ENCODE measurements at regions not wholly inside any gene's neighbourhood (a gene's known extent, or its start where the extent isn't known, plus 50 kb on each side); places are given as distances from the start of the nearest gene placed in this dataset.

DNA sequence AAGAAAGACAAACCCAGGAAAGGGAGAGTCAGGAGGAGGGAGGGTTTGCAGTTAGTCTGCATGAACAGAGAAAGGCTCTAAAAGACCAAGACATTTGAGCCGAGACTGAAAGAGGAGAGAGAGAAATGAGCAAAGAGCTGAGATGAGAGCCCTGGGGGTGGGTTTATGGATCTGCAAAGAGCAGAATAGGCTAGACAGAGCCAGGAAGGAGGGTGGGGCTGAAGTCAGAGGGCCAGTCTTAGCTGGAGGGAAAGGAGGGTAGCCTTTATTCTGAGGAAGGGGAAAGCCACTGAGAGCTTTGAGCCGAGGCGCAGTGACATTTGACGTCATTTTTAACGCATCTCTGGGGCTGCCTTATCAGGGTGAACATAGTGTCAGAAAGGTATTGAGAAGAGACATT lies 85.7 kb upstream of the CDH13 start:
- TF ChIP-seq, protein P1, sequence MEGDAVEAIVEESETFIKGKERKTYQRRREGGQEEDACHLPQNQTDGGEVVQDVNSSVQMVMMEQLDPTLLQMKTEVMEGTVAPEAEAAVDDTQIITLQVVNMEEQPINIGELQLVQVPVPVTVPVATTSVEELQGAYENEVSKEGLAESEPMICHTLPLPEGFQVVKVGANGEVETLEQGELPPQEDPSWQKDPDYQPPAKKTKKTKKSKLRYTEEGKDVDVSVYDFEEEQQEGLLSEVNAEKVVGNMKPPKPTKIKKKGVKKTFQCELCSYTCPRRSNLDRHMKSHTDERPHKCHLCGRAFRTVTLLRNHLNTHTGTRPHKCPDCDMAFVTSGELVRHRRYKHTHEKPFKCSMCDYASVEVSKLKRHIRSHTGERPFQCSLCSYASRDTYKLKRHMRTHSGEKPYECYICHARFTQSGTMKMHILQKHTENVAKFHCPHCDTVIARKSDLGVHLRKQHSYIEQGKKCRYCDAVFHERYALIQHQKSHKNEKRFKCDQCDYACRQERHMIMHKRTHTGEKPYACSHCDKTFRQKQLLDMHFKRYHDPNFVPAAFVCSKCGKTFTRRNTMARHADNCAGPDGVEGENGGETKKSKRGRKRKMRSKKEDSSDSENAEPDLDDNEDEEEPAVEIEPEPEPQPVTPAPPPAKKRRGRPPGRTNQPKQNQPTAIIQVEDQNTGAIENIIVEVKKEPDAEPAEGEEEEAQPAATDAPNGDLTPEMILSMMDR (IDR thresholded peaks at IDR 0.05), result no peak
- no peak for TF ChIP-seq EZH2 (IDR thresholded peaks at IDR 0.05)
- no peak for TF ChIP-seq EZH2phosphoT487 (IDR thresholded peaks at IDR 0.05)

All from neural progenitor cell (in vitro differentiated cells).